WTC11 (cell line): ENCODE measurements at regions not wholly inside any gene's neighbourhood (a gene's known extent, or its start where the extent isn't known, plus 50 kb on each side); places are given as distances from the start of the nearest gene placed in this dataset.

Source experiments
- ATF3 ChIP-seq: sonication (generic); formaldehyde crosslinking; conservative IDR thresholded peaks from 2 replicates; pipeline ENCODE4 v1.8.1; 2022; ENCODE audit warnings: mild to moderate bottlenecking, missing genetic modification reagents
- CTCF ChIP-seq: fragments of 200-600 bp; IDR thresholded peaks from 2 replicates; pipeline ENCODE4 v1.8.0; 2022; ENCODE audit warnings: antibody characterized with exemption
- GTF2I ChIP-seq: fragments of 250-450 bp; sonication (Bioruptor Pico); conservative IDR thresholded peaks from 2 replicates; pipeline ENCODE4 v1.4.0; 2021; ENCODE audit warnings: mild to moderate bottlenecking
- HMGXB4 ChIP-seq: sonication (generic); formaldehyde crosslinking; IDR thresholded peaks from 2 replicates; pipeline ENCODE4 v1.8.1; 2023; ENCODE audit warnings: mild to moderate bottlenecking, moderate library complexity, missing genetic modification reagents
- NFE2L1 ChIP-seq: sonication (generic); formaldehyde crosslinking; IDR thresholded peaks from 2 replicates; pipeline ENCODE4 v1.8.1; 2023; ENCODE audit warnings: missing genetic modification reagents
- NFYB ChIP-seq: sonication (generic); formaldehyde crosslinking; conservative IDR thresholded peaks from 2 replicates; pipeline ENCODE4 v1.8.0; 2022; ENCODE audit warnings: low read depth, missing genetic modification reagents
- SMAD4 ChIP-seq: sonication (generic); formaldehyde crosslinking; IDR thresholded peaks from 2 replicates; pipeline ENCODE4 v1.8.0; 2022; ENCODE audit warnings: mild to moderate bottlenecking, missing genetic modification reagents
- SP1 ChIP-seq: sonication (generic); formaldehyde crosslinking; conservative IDR thresholded peaks from 2 replicates; pipeline ENCODE4 v1.8.1; 2022; ENCODE audit warnings: missing genetic modification reagents
- ZNF121 ChIP-seq: sonication (generic); formaldehyde crosslinking; IDR thresholded peaks from 2 replicates; pipeline ENCODE4 v1.8.0; 2023; ENCODE audit warnings: missing genetic modification reagents
- ZNF396 ChIP-seq: fragments of 250-450 bp; sonication (Bioruptor Pico); IDR thresholded peaks from 2 replicates; pipeline ENCODE4 v1.8.0; 2021; ENCODE audit warnings: mild to moderate bottlenecking, moderate library complexity, borderline replicate concordance

GRCh38 chr15:91524534-91524933 is 329.0 kb upstream of the SLCO3A1 start:
- no peak for TF ChIP-seq ATF3 (CRISPR knock-in tag)
- TF ChIP-seq CTCF: no peak
- no peak for TF ChIP-seq SP1 (CRISPR knock-in tag)
- TF ChIP-seq ZNF121 (CRISPR knock-in tag): no peak
- no peak for TF ChIP-seq NFYB
- no peak for TF ChIP-seq SMAD4
- no peak for TF ChIP-seq ZNF396 (CRISPR knock-in tag)
- no peak for TF ChIP-seq NFE2L1 (CRISPR knock-in tag)
- TF ChIP-seq HMGXB4 (CRISPR knock-in tag): no peak
- TF ChIP-seq GTF2I (CRISPR knock-in tag): no peak
